PC-9 (cell line): ENCODE measurements at regions not wholly inside any gene's neighbourhood (a gene's known extent, or its start where the extent isn't known, plus 50 kb on each side); places are given as distances from the start of the nearest gene placed in this dataset.

ENCODE experiments used
- BruUV-seq: library from RNA; stranded (reverse); fragments of 400-500 nt; replicated peaks from 2 replicates; lab custom pipeline; 2021; lab: Mats Ljungman, UMichigan
- CTCF ChIA-PET: fragments of 300-600 bp; sonication (Branson Sonifier 250); formaldehyde crosslinking; loops from one replicate; lab custom pipeline; 2022; ENCODE audit warnings: antibody characterized with exemption; lab: Charles Lee
- POLR2A ChIA-PET: fragments of 300-600 bp; sonication (Branson Sonifier 250); formaldehyde crosslinking; loops from one replicate; lab custom pipeline; 2022; ENCODE audit warnings: antibody characterized with exemption; ENCODE audit not compliant: unreplicated experiment; lab: Charles Lee
- DNase-seq, 2 experiments: peaks; one replicate each; pipeline versions ENCODE4 v3.0.0 to v3.0.0-alpha.2; 2015 to 2022; ENCODE audit warnings: mixed read lengths in 1 of 2
- H2AFZ ChIP-seq: fragments of 200-600 bp; sonication (generic); 2 replicates; pipeline ENCODE4 v1.8.1; 2017; ENCODE audit warnings: antibody characterized with exemption
- H3F3A ChIP-seq: fragments of 200-600 bp; sonication (generic); 2 replicates; pipeline ENCODE4 v1.8.1; 2017; ENCODE audit warnings: antibody characterized with exemption, mild to moderate bottlenecking, low read depth; ENCODE audit not compliant: insufficient read depth
- H3K27ac ChIP-seq: fragments of 200-600 bp; sonication (generic); 2 replicates; pipeline ENCODE4 v1.6.1; 2016; ENCODE audit warnings: mixed run types
- H3K27me3 ChIP-seq: fragments of 200-600 bp; sonication (generic); 2 replicates; pipeline ENCODE4 v1.6.1; 2016; ENCODE audit warnings: low read depth, mixed run types; ENCODE audit not compliant: insufficient read depth
- H3K36me3 ChIP-seq: fragments of 200-600 bp; sonication (generic); 2 replicates; pipeline ENCODE4 v1.6.1; 2016; ENCODE audit warnings: low read depth, mixed run types
- H3K4me1 ChIP-seq: fragments of 200-600 bp; sonication (generic); replicated peaks from 2 replicates; pipeline ENCODE4 v1.6.1; 2016; ENCODE audit warnings: mixed run types; ENCODE audit not compliant: insufficient read depth
- H3K4me2 ChIP-seq: fragments of 200-600 bp; sonication (generic); 2 replicates; pipeline ENCODE4 v1.6.1; 2017; ENCODE audit warnings: mixed run types
- H3K4me3 ChIP-seq: fragments of 200-600 bp; sonication (generic); 2 replicates; pipeline ENCODE4 v1.6.1; 2016; ENCODE audit warnings: mixed run types
- H3K79me2 ChIP-seq: fragments of 200-600 bp; sonication (generic); 2 replicates; pipeline ENCODE4 v1.6.1; 2017; ENCODE audit warnings: low read depth, mixed run types
- H3K9me2 ChIP-seq: fragments of 200-600 bp; sonication (generic); 2 replicates; pipeline ENCODE4 v1.8.1; 2017; ENCODE audit warnings: mild to moderate bottlenecking; ENCODE audit not compliant: insufficient read depth
- H3K9me3 ChIP-seq: fragments of 200-600 bp; sonication (generic); 2 replicates; pipeline ENCODE4 v1.8.1; 2016; ENCODE audit warnings: low read depth; ENCODE audit not compliant: insufficient read depth
- H4K20me1 ChIP-seq: fragments of 200-600 bp; sonication (generic); 2 replicates; pipeline ENCODE4 v1.8.1; 2017; ENCODE audit not compliant: insufficient read depth
- EZH2 ChIP-seq: fragments of 200-600 bp; sonication (generic); IDR thresholded peaks from 2 replicates; pipeline ENCODE4 v1.8.0; 2017; ENCODE audit warnings: antibody characterized with exemption, low read depth
- intact Hi-C: fragments of 100-400 bp; cut with micrococcal nuclease; formaldehyde crosslinking; loops from one replicate; pipeline ENCODE4 v1.10.0; 2022; ENCODE audit not compliant: unreplicated experiment
- TF ChIP-seq, protein P1 (sequence below): fragments of 200-600 bp; sonication (generic); conservative IDR thresholded peaks from 2 replicates; pipeline ENCODE4 v1.6.1; 2017; ENCODE audit warnings: mixed run types, antibody characterized with exemption, mild to moderate bottlenecking, moderate library complexity

- Histone ChIP-seq H3K9me3 (no peaks in the 10 kb centered on the region), H3F3A (no peaks in the 10 kb centered on the region), H3K4me2 (no peak overlapping the region), H3K79me2 (no peaks in the 10 kb centered on the region), H3K27ac (no peak overlapping the region), H3K4me1 (no peaks in the 10 kb centered on the region), H3K4me3 (no peak overlapping the region), H3K36me3 (no peaks in the 10 kb centered on the region), H3K27me3 (no peaks in the 10 kb centered on the region), H2AFZ (no peak overlapping the region), H3K9me2 (no peaks in the 10 kb centered on the region), H4K20me1 (no peaks in the 10 kb centered on the region)
- ChIA-PET POLR2A (interaction anchor here (0.6 kb wide), 1 partner anchor 971 kb away, joined by 3 read pairs; no protein-coding TSS in a partner anchor), CTCF (no interaction called here)
- no peak for TF ChIP-seq EZH2
- TF ChIP-seq, protein P1, sequence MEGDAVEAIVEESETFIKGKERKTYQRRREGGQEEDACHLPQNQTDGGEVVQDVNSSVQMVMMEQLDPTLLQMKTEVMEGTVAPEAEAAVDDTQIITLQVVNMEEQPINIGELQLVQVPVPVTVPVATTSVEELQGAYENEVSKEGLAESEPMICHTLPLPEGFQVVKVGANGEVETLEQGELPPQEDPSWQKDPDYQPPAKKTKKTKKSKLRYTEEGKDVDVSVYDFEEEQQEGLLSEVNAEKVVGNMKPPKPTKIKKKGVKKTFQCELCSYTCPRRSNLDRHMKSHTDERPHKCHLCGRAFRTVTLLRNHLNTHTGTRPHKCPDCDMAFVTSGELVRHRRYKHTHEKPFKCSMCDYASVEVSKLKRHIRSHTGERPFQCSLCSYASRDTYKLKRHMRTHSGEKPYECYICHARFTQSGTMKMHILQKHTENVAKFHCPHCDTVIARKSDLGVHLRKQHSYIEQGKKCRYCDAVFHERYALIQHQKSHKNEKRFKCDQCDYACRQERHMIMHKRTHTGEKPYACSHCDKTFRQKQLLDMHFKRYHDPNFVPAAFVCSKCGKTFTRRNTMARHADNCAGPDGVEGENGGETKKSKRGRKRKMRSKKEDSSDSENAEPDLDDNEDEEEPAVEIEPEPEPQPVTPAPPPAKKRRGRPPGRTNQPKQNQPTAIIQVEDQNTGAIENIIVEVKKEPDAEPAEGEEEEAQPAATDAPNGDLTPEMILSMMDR = no peak
- BruUV-seq = no TSS peak
- DNase-seq = no peak
- intact Hi-C loops = no loop called here
These were observed 560.5 kb downstream of the IRX1 start for GRCh38 chr5:4156153-4156552.

GRCh38 chr5:4156889-4157288 lies 561.3 kb downstream of the IRX1 start:
- no peak overlapping the region for H2AFZ ChIP-seq
- no peaks in the 10 kb centered on the region for H3K36me3 ChIP-seq
- H3F3A ChIP-seq = no peaks in the 10 kb centered on the region
- H3K9me2 ChIP-seq = no peaks in the 10 kb centered on the region
- H3K4me1 ChIP-seq = no peaks in the 10 kb centered on the region
- no peaks in the 10 kb centered on the region for H3K79me2 ChIP-seq
- H3K9me3 ChIP-seq = no peaks in the 10 kb centered on the region
- no peaks in the 10 kb centered on the region for H3K27me3 ChIP-seq
- no peak overlapping the region for H3K4me2 ChIP-seq
- no peak overlapping the region for H3K27ac ChIP-seq
- BruUV-seq = no TSS peak
- TF ChIP-seq, protein P1 = no peak
- no peaks in the 10 kb centered on the region for H4K20me1 ChIP-seq
- POLR2A ChIA-PET = no interaction called here
- intact Hi-C loops = no loop called here
- CTCF ChIA-PET = no interaction called here
- no peak overlapping the region for H3K4me3 ChIP-seq
- no peak for DNase-seq

- Histone ChIP-seq H3K4me3 (no peak overlapping the region), H3K4me1 (no peaks in the 10 kb centered on the region), H3F3A (no peaks in the 10 kb centered on the region), H3K79me2 (no peaks in the 10 kb centered on the region), H3K27me3 (no peaks in the 10 kb centered on the region), H3K36me3 (no peaks in the 10 kb centered on the region), H3K27ac (no peak overlapping the region), H3K9me3 (no peaks in the 10 kb centered on the region), H3K4me2 (no peak overlapping the region), H3K9me2 (no peaks in the 10 kb centered on the region), H2AFZ (no peak overlapping the region), H4K20me1 (no peaks in the 10 kb centered on the region)
- no peak for DNase-seq
- CTCF ChIA-PET = no interaction called here
- TF ChIP-seq, protein P1 = no peak
- TF ChIP-seq EZH2 = no peak
- POLR2A ChIA-PET = no interaction called here
- no TSS peak for BruUV-seq
- intact Hi-C loops = no loop called here
These were observed 563.3 kb downstream of the IRX1 start for GRCh38 chr5:4158750-4159447.
